MCF 10A (cell line): ENCODE measurements at regions not wholly inside any gene's neighbourhood (a gene's known extent, or its start where the extent isn't known, plus 50 kb on each side); places are given as distances from the start of the nearest gene placed in this dataset.

Experiments used
- BruUV-seq: library from RNA; stranded (reverse); fragments of 400-500 nt; replicated peaks from 2 replicates; lab custom pipeline; 2021; lab: Mats Ljungman, UMichigan
- CTCF ChIA-PET: fragments of 300-600 bp; sonication (Branson Sonifier 250); formaldehyde crosslinking; extraction: SDS; loops from one replicate; lab custom pipeline; 2021; ENCODE audit warnings: antibody characterized with exemption, inconsistent platforms; lab: Yijun Ruan, JAX
- POLR2A ChIA-PET: fragments of 300-600, 350-650 bp; sonication (Branson Sonifier 250); formaldehyde crosslinking; extraction: SDS; loops from one replicate; lab custom pipeline; 2020; ENCODE audit warnings: antibody characterized with exemption, inconsistent platforms; lab: Yijun Ruan, JAX
- DNase-seq: peaks from one replicate; pipeline ENCODE4 v3.0.0-alpha.2; 2018; ENCODE audit not compliant: unreplicated experiment
- H3K27ac Mint-ChIP-seq: one replicate; pipeline ENCODE4 v1.8.0; 2022; ENCODE audit warnings: mild to moderate bottlenecking, low read depth, mixed read lengths; ENCODE audit not compliant: unreplicated experiment
- H3K27me3 Mint-ChIP-seq: one replicate; pipeline ENCODE4 v1.8.0; 2022; ENCODE audit warnings: mixed read lengths; ENCODE audit not compliant: insufficient read depth, unreplicated experiment
- H3K36me3 Mint-ChIP-seq: one replicate; pipeline ENCODE4 v1.8.0; 2022; ENCODE audit warnings: mild to moderate bottlenecking, moderate library complexity, mixed read lengths; ENCODE audit not compliant: insufficient read depth, unreplicated experiment
- H3K4me1 Mint-ChIP-seq: one replicate; pipeline ENCODE4 v1.8.0; 2022; ENCODE audit warnings: mixed read lengths; ENCODE audit not compliant: insufficient read depth, unreplicated experiment
- H3K4me3 Mint-ChIP-seq: one replicate; pipeline ENCODE4 v1.8.0; 2022; ENCODE audit warnings: mild to moderate bottlenecking, moderate library complexity, mixed read lengths; ENCODE audit not compliant: unreplicated experiment
- H3K9me3 Mint-ChIP-seq: one replicate; pipeline ENCODE4 v1.8.0; 2022; ENCODE audit warnings: mixed read lengths; ENCODE audit not compliant: unreplicated experiment
- intact Hi-C: fragments of 100-400 bp; cut with micrococcal nuclease; formaldehyde crosslinking; loops from 2 replicates; pipeline ENCODE4 v1.14.1; 2022
- TF ChIP-seq, protein P1 (sequence below): fragments of 200-600 bp; IDR thresholded peaks from one replicate; pipeline ENCODE4 v1.8.0; 2022; ENCODE audit warnings: antibody characterized with exemption, mild to moderate bottlenecking; ENCODE audit not compliant: unreplicated experiment

DNA sequence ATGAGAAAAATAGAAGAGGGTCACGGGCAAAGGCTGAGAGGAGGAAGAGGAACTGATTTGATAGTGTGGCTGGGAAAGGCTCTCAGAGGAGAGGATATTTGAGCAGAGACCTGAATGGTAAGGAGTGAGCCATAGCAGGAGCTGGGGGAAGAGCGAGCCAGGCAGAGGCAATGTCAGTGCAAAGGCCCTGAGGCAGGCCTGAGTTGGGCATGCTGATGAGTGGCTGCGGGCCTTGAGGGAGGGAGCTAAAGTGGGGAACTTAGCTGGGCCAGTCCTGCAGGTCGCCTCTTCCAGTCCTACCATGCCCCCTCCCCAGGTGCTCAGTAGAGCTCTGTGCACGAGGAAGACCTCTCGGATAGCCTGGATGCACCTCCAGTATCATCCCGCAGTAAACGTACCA, 55.4 kb upstream of the FGFR2 start:
- no peaks in the 10 kb centered on the region for H3K4me1 Mint-ChIP-seq
- H3K27ac Mint-ChIP-seq: no peak overlapping the region
- H3K36me3 Mint-ChIP-seq: no peaks in the 10 kb centered on the region
- H3K9me3 Mint-ChIP-seq: no peaks in the 10 kb centered on the region
- no peak overlapping the region for H3K4me3 Mint-ChIP-seq
- no peaks in the 10 kb centered on the region for H3K27me3 Mint-ChIP-seq
- BruUV-seq: no TSS peak
- no peak for DNase-seq
- ChIA-PET CTCF (interaction anchor here (0.7 kb wide), 1 partner anchor 464 kb away, joined by 3 read pairs; no protein-coding TSS in a partner anchor), POLR2A (no interaction called here)
- TF ChIP-seq, protein P1, sequence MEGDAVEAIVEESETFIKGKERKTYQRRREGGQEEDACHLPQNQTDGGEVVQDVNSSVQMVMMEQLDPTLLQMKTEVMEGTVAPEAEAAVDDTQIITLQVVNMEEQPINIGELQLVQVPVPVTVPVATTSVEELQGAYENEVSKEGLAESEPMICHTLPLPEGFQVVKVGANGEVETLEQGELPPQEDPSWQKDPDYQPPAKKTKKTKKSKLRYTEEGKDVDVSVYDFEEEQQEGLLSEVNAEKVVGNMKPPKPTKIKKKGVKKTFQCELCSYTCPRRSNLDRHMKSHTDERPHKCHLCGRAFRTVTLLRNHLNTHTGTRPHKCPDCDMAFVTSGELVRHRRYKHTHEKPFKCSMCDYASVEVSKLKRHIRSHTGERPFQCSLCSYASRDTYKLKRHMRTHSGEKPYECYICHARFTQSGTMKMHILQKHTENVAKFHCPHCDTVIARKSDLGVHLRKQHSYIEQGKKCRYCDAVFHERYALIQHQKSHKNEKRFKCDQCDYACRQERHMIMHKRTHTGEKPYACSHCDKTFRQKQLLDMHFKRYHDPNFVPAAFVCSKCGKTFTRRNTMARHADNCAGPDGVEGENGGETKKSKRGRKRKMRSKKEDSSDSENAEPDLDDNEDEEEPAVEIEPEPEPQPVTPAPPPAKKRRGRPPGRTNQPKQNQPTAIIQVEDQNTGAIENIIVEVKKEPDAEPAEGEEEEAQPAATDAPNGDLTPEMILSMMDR: no peak
- intact Hi-C loops: no loop called here

GRCh38 chr10:121648493-121648892, 50.2 kb upstream of the FGFR2 start:
- BruUV-seq: no TSS peak
- ChIA-PET POLR2A (no interaction called here), CTCF (no interaction called here)
- TF ChIP-seq, protein P1: no peak
- Mint-ChIP-seq H3K27me3 (no peaks in the 10 kb centered on the region), H3K27ac (no peak overlapping the region), H3K9me3 (no peaks in the 10 kb centered on the region), H3K4me3 (no peak overlapping the region), H3K4me1 (no peaks in the 10 kb centered on the region), H3K36me3 (no peaks in the 10 kb centered on the region)
- intact Hi-C loops: no loop called here
- DNase-seq: no peak

DNA sequence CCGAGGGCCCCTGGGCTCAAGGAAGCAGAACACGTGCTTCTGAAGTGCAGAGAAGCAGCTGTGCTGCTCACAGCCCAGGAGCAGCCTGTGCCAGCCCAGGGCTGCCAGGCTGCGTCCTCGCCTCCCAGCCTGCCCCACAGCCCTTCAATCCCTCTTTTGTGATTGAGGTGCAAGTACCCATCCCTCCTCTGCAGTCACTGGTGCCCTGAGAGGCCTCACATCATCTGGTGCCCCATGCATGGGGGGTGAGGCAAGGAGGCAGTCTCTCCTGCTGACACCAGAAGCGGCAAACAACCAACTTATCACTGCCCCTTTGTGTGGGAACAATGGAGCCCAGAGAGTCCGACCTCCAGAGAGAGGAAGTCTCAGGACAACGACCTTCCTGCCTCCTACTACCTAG, 49.8 kb upstream of the FGFR2 start:
- intact Hi-C loops: no loop called here
- Mint-ChIP-seq H3K4me1 (no peaks in the 10 kb centered on the region), H3K4me3 (no peak overlapping the region), H3K27ac (no peak overlapping the region), H3K9me3 (no peaks in the 10 kb centered on the region), H3K36me3 (no peaks in the 10 kb centered on the region), H3K27me3 (no peaks in the 10 kb centered on the region)
- no peak for DNase-seq
- POLR2A ChIA-PET: no interaction called here
- CTCF ChIA-PET: no interaction called here
- TF ChIP-seq, protein P1: no peak
- BruUV-seq: no TSS peak
